ENCODE measurements at regions not wholly inside any gene's neighbourhood (a gene's known extent, or its start where the extent isn't known, plus 50 kb on each side); places are given as distances from the start of the nearest gene placed in this dataset.

DNA sequence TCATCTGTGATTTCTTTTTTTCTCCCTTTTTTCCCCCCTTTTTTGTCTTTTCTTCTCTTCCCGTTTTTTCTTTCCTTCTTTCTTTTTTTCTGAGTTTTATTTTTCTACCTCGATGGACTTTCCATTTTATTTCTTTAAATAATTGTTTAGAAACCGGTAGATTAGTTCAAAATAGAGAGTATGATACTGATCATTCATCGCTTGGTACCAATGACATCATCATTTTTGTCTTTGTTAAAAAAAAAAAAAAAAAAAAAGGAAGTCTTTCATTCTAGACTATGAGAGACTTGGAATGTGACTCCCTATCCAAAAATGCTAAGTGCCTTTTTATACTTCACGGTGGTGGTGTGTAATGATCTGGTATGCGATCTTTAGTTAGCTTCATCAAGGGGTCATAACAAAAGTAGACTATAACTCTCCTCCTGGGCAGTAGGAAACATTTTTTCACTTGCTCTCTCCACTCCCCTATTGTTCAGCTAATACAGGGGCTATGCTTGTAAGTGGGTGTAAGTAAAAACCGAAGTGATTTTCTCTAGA, 1517.5 kb upstream of the ZEB2 start:
- Histone ChIP-seq H3K79me1 (ENCODE audit: insufficient read depth, low read depth, low read length, poor library complexity, severe bottlenecking) (no peaks in the 10 kb centered on the region), H3K27ac (ENCODE audit: insufficient read length, low read depth, low read length) (no peak overlapping the region), H3K9ac (ENCODE audit: extremely low read depth, insufficient read length, low read length) (no peak overlapping the region), H3K27me3 (ENCODE audit: insufficient read depth, low read length) (no peaks in the 10 kb centered on the region), H2BK5ac (ENCODE audit: insufficient read length, low read length) (no peak overlapping the region), H3K18ac (ENCODE audit: insufficient read length, low read depth, low read length) (no peak overlapping the region), H4K20me1 (ENCODE audit: control insufficient read depth, insufficient read depth, insufficient read length) (no peaks in the 10 kb centered on the region), H3K4me2 (ENCODE audit: insufficient read depth, insufficient read length, low read length) (no peak overlapping the region), H3K79me2 (ENCODE audit: insufficient read depth, low read length) (no peaks in the 10 kb centered on the region), H2BK20ac (ENCODE audit: low read depth, low read length, poor library complexity, severe bottlenecking) (no peak overlapping the region), H2AFZ (ENCODE audit: low read length) (no peak overlapping the region), H2BK15ac (ENCODE audit: low read depth, low read length) (no peak overlapping the region), H4K91ac (ENCODE audit: insufficient read length, low read depth, low read length) (no peak overlapping the region), H3K23ac (ENCODE audit: insufficient read length, low read depth, low read length) (no peak overlapping the region), H4K5ac (ENCODE audit: insufficient read length, low read depth, low read length) (no peak overlapping the region), H3K23me2 (ENCODE audit: insufficient read length, low read depth, low read length, poor library complexity, severe bottlenecking) (no peaks in the 10 kb centered on the region), H3K4me1 (ENCODE audit: insufficient read depth, low read length) (no peaks in the 10 kb centered on the region), H3K56ac (ENCODE audit: insufficient read length, low read depth, low read length) (no peak overlapping the region), H4K8ac (replicated peaks; ENCODE audit: insufficient read length, low read depth, low read length) (no peak overlapping the region), H2BK12ac (ENCODE audit: insufficient read length, low read depth, low read length) (no peak overlapping the region), H3K9me3 (ENCODE audit: control insufficient read depth, low read depth, low read length) (no peaks in the 10 kb centered on the region), H3T11ph (ENCODE audit: low read length) (no peak overlapping the region), H2AK5ac (ENCODE audit: insufficient read length, low read length) (no peak overlapping the region), H3K4ac (ENCODE audit: low read depth, low read length) (no peak overlapping the region), H3K14ac (ENCODE audit: insufficient read depth, low read length) (no peak overlapping the region), H2BK120ac (ENCODE audit: low read depth, low read length, poor library complexity, severe bottlenecking) (no peak overlapping the region)
- Mint-ChIP-seq H3K4me1 (peaks cover 15 to 22% of the 10 kb centered on the region in 2 experiments), H3K4me3 (no peak overlapping the region), H3K36me3 (ENCODE audit: insufficient read depth in 1 of 3, low read depth in 3 of 3) (no peaks in the 10 kb centered on the region), H3K27me3 (ENCODE audit: low read depth) (no peaks in the 10 kb centered on the region), H3K9me3 (no peaks in the 10 kb centered on the region), H3K27ac (no peak overlapping the region)
- no CpG with 5 or more reads among the region's 7 CpGs for WGBS (ENCODE audit: extremely low coverage, insufficient read length, low lambda C conversion rate)
- TF ChIP-seq, protein P1, sequence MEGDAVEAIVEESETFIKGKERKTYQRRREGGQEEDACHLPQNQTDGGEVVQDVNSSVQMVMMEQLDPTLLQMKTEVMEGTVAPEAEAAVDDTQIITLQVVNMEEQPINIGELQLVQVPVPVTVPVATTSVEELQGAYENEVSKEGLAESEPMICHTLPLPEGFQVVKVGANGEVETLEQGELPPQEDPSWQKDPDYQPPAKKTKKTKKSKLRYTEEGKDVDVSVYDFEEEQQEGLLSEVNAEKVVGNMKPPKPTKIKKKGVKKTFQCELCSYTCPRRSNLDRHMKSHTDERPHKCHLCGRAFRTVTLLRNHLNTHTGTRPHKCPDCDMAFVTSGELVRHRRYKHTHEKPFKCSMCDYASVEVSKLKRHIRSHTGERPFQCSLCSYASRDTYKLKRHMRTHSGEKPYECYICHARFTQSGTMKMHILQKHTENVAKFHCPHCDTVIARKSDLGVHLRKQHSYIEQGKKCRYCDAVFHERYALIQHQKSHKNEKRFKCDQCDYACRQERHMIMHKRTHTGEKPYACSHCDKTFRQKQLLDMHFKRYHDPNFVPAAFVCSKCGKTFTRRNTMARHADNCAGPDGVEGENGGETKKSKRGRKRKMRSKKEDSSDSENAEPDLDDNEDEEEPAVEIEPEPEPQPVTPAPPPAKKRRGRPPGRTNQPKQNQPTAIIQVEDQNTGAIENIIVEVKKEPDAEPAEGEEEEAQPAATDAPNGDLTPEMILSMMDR (conservative IDR thresholded peaks at IDR 0.05) = no peak
- no peak for DNase-seq
